PC-9 (cell line): ENCODE measurements at regions not wholly inside any gene's neighbourhood (a gene's known extent, or its start where the extent isn't known, plus 50 kb on each side); places are given as distances from the start of the nearest gene placed in this dataset.

Experiments used
- BruUV-seq: library from RNA; stranded (reverse); fragments of 400-500 nt; replicated peaks from 2 replicates; lab custom pipeline; 2021; lab: Mats Ljungman, UMichigan
- CTCF ChIA-PET: fragments of 300-600 bp; sonication (Branson Sonifier 250); formaldehyde crosslinking; loops from one replicate; lab custom pipeline; 2022; ENCODE audit warnings: antibody characterized with exemption; lab: Charles Lee
- POLR2A ChIA-PET: fragments of 300-600 bp; sonication (Branson Sonifier 250); formaldehyde crosslinking; loops from one replicate; lab custom pipeline; 2022; ENCODE audit warnings: antibody characterized with exemption; ENCODE audit not compliant: unreplicated experiment; lab: Charles Lee
- DNase-seq, 2 experiments: peaks; one replicate each; pipeline versions ENCODE4 v3.0.0 to v3.0.0-alpha.2; 2015 to 2022; ENCODE audit warnings: mixed read lengths in 1 of 2
- H2AFZ ChIP-seq: fragments of 200-600 bp; sonication (generic); 2 replicates; pipeline ENCODE4 v1.8.1; 2017; ENCODE audit warnings: antibody characterized with exemption
- H3F3A ChIP-seq: fragments of 200-600 bp; sonication (generic); 2 replicates; pipeline ENCODE4 v1.8.1; 2017; ENCODE audit warnings: antibody characterized with exemption, mild to moderate bottlenecking, low read depth; ENCODE audit not compliant: insufficient read depth
- H3K27ac ChIP-seq: fragments of 200-600 bp; sonication (generic); 2 replicates; pipeline ENCODE4 v1.6.1; 2016; ENCODE audit warnings: mixed run types
- H3K27me3 ChIP-seq: fragments of 200-600 bp; sonication (generic); 2 replicates; pipeline ENCODE4 v1.6.1; 2016; ENCODE audit warnings: low read depth, mixed run types; ENCODE audit not compliant: insufficient read depth
- H3K36me3 ChIP-seq: fragments of 200-600 bp; sonication (generic); 2 replicates; pipeline ENCODE4 v1.6.1; 2016; ENCODE audit warnings: low read depth, mixed run types
- H3K4me1 ChIP-seq: fragments of 200-600 bp; sonication (generic); replicated peaks from 2 replicates; pipeline ENCODE4 v1.6.1; 2016; ENCODE audit warnings: mixed run types; ENCODE audit not compliant: insufficient read depth
- H3K4me2 ChIP-seq: fragments of 200-600 bp; sonication (generic); 2 replicates; pipeline ENCODE4 v1.6.1; 2017; ENCODE audit warnings: mixed run types
- H3K4me3 ChIP-seq: fragments of 200-600 bp; sonication (generic); 2 replicates; pipeline ENCODE4 v1.6.1; 2016; ENCODE audit warnings: mixed run types
- H3K79me2 ChIP-seq: fragments of 200-600 bp; sonication (generic); 2 replicates; pipeline ENCODE4 v1.6.1; 2017; ENCODE audit warnings: low read depth, mixed run types
- H3K9me2 ChIP-seq: fragments of 200-600 bp; sonication (generic); 2 replicates; pipeline ENCODE4 v1.8.1; 2017; ENCODE audit warnings: mild to moderate bottlenecking; ENCODE audit not compliant: insufficient read depth
- H3K9me3 ChIP-seq: fragments of 200-600 bp; sonication (generic); 2 replicates; pipeline ENCODE4 v1.8.1; 2016; ENCODE audit warnings: low read depth; ENCODE audit not compliant: insufficient read depth
- H4K20me1 ChIP-seq: fragments of 200-600 bp; sonication (generic); 2 replicates; pipeline ENCODE4 v1.8.1; 2017; ENCODE audit not compliant: insufficient read depth
- CTCF ChIP-seq: fragments of 200-600 bp; sonication (generic); conservative IDR thresholded peaks from 2 replicates; pipeline ENCODE4 v1.6.1; 2017; ENCODE audit warnings: mixed run types, antibody characterized with exemption, mild to moderate bottlenecking, moderate library complexity
- EZH2 ChIP-seq: fragments of 200-600 bp; sonication (generic); IDR thresholded peaks from 2 replicates; pipeline ENCODE4 v1.8.0; 2017; ENCODE audit warnings: antibody characterized with exemption, low read depth
- intact Hi-C: fragments of 100-400 bp; cut with micrococcal nuclease; formaldehyde crosslinking; loops from one replicate; pipeline ENCODE4 v1.10.0; 2022; ENCODE audit not compliant: unreplicated experiment

GRCh38 chr2:156736950-156737349 is 300.8 kb downstream of the GPD2 start:
- BruUV-seq: no TSS peak
- TF ChIP-seq CTCF: no peak
- TF ChIP-seq EZH2: no peak
- H3K27me3 ChIP-seq: no peaks in the 10 kb centered on the region
- H4K20me1 ChIP-seq: no peaks in the 10 kb centered on the region
- no peaks in the 10 kb centered on the region for H3K79me2 ChIP-seq
- no peak overlapping the region for H3K4me3 ChIP-seq
- ChIA-PET CTCF (no interaction called here), POLR2A (no interaction called here)
- no peaks in the 10 kb centered on the region for H3K36me3 ChIP-seq
- no peaks in the 10 kb centered on the region for H3F3A ChIP-seq
- H3K27ac ChIP-seq: no peak overlapping the region
- DNase-seq: no peak
- no peak overlapping the region for H2AFZ ChIP-seq
- intact Hi-C loops: no loop called here
- H3K4me2 ChIP-seq: no peak overlapping the region
- no peaks in the 10 kb centered on the region for H3K9me2 ChIP-seq
- H3K9me3 ChIP-seq: no peaks in the 10 kb centered on the region
- H3K4me1 ChIP-seq: no peaks in the 10 kb centered on the region

- Histone ChIP-seq H3K27ac (no peak overlapping the region), H3K36me3 (no peaks in the 10 kb centered on the region), H3K79me2 (no peaks in the 10 kb centered on the region), H3K4me3 (no peak overlapping the region), H2AFZ (no peak overlapping the region), H3F3A (no peaks in the 10 kb centered on the region), H3K4me1 (no peaks in the 10 kb centered on the region), H3K4me2 (no peak overlapping the region), H4K20me1 (no peaks in the 10 kb centered on the region), H3K9me3 (no peaks in the 10 kb centered on the region), H3K27me3 (no peaks in the 10 kb centered on the region), H3K9me2 (no peaks in the 10 kb centered on the region)
- intact Hi-C loops: no loop called here
- ChIA-PET CTCF (no interaction called here), POLR2A (no interaction called here)
- no peak for DNase-seq
- no peak for TF ChIP-seq EZH2
- TF ChIP-seq CTCF: no peak
- no TSS peak for BruUV-seq
These were observed 303.1 kb downstream of the GPD2 start for GRCh38 chr2:156739301-156739700.

- no peak for TF ChIP-seq CTCF
- TF ChIP-seq EZH2: no peak
- H3K9me3 ChIP-seq: no peaks in the 10 kb centered on the region
- no peak overlapping the region for H3K27ac ChIP-seq
- no peaks in the 10 kb centered on the region for H3K27me3 ChIP-seq
- H3K79me2 ChIP-seq: no peaks in the 10 kb centered on the region
- no peak overlapping the region for H2AFZ ChIP-seq
- no peak overlapping the region for H3K4me3 ChIP-seq
- no peaks in the 10 kb centered on the region for H3K9me2 ChIP-seq
- ChIA-PET POLR2A (no interaction called here), CTCF (no interaction called here)
- H3K36me3 ChIP-seq: no peaks in the 10 kb centered on the region
- H3F3A ChIP-seq: no peaks in the 10 kb centered on the region
- DNase-seq: no peak
- H3K4me2 ChIP-seq: no peak overlapping the region
- intact Hi-C loops: no loop called here
- BruUV-seq: no TSS peak
- no peaks in the 10 kb centered on the region for H3K4me1 ChIP-seq
- H4K20me1 ChIP-seq: no peaks in the 10 kb centered on the region
These were observed 309.4 kb downstream of the GPD2 start for GRCh38 chr2:156745619-156746018.
